ENCODE measurements at regions not wholly inside any gene's neighbourhood (a gene's known extent, or its start where the extent isn't known, plus 50 kb on each side); places are given as distances from the start of the nearest gene placed in this dataset.

- TF ChIP-seq GLIS3 (CRISPR knock-in tag; IDR thresholded peaks at IDR 0.05): no peak
- TF ChIP-seq ARNTL (CRISPR knock-in tag; IDR thresholded peaks at IDR 0.05; ENCODE audit: borderline replicate concordance, low read depth): no peak
- TF ChIP-seq CREB5 (CRISPR knock-in tag; IDR thresholded peaks at IDR 0.05; ENCODE audit: low read depth): no peak
- TF ChIP-seq TSHZ2 (CRISPR knock-in tag; IDR thresholded peaks at IDR 0.05): no peak
- TF ChIP-seq ZNF8 (CRISPR knock-in tag; IDR thresholded peaks at IDR 0.05): no peak
- no peak for TF ChIP-seq PPARA (CRISPR knock-in tag; IDR thresholded peaks at IDR 0.05; ENCODE audit: borderline replicate concordance)
- TF ChIP-seq ZNF70 (CRISPR knock-in tag; IDR thresholded peaks at IDR 0.05): no peak
- ATAC-seq: no peak
Observed at GRCh38 chr14:28895389-28895788, 128.8 kb downstream of the FOXG1 start.

- TF ChIP-seq PATZ1 (CRISPR knock-in tag; IDR thresholded peaks at IDR 0.05; ENCODE audit: borderline replicate concordance): no peak
- TF ChIP-seq CSDC2 (CRISPR knock-in tag; IDR thresholded peaks at IDR 0.05): no peak
- TF ChIP-seq OSR1 (CRISPR knock-in tag; IDR thresholded peaks at IDR 0.05): no peak
- no peak for ATAC-seq
Observed at GRCh38 chr14:28896337-28896736, 129.8 kb downstream of the FOXG1 start.

GRCh38 chr14:28901631-28902030, 135.0 kb downstream of the FOXG1 start:
- no peak for TF ChIP-seq ESRRG (CRISPR knock-in tag; IDR thresholded peaks at IDR 0.05)
- no peak for TF ChIP-seq CSDC2 (CRISPR knock-in tag; IDR thresholded peaks at IDR 0.05)
- no peak for TF ChIP-seq BACH2 (CRISPR knock-in tag; IDR thresholded peaks at IDR 0.05; ENCODE audit: borderline replicate concordance)
- TF ChIP-seq TOX (CRISPR knock-in tag; IDR thresholded peaks at IDR 0.05; ENCODE audit: borderline replicate concordance): no peak
- TF ChIP-seq ARNTL (CRISPR knock-in tag; IDR thresholded peaks at IDR 0.05; ENCODE audit: borderline replicate concordance, low read depth): no peak
- TF ChIP-seq TSHZ2 (CRISPR knock-in tag; IDR thresholded peaks at IDR 0.05): no peak
- no peak for TF ChIP-seq RARB (CRISPR knock-in tag; IDR thresholded peaks at IDR 0.05)
- TF ChIP-seq ZFP30 (CRISPR knock-in tag; IDR thresholded peaks at IDR 0.05): no peak
- TF ChIP-seq ISL1 (CRISPR knock-in tag; IDR thresholded peaks at IDR 0.05): no peak
- TF ChIP-seq GLIS3 (CRISPR knock-in tag; IDR thresholded peaks at IDR 0.05): no peak
- no peak for TF ChIP-seq ZFP3 (CRISPR knock-in tag; IDR thresholded peaks at IDR 0.05)
- no peak for TF ChIP-seq PATZ1 (CRISPR knock-in tag; IDR thresholded peaks at IDR 0.05; ENCODE audit: borderline replicate concordance)
- TF ChIP-seq CREB5 (CRISPR knock-in tag; IDR thresholded peaks at IDR 0.05; ENCODE audit: low read depth): no peak
- TF ChIP-seq POU6F1 (CRISPR knock-in tag; IDR thresholded peaks at IDR 0.05; ENCODE audit: borderline replicate concordance, low read depth): no peak
- no peak for TF ChIP-seq ZNF8 (CRISPR knock-in tag; IDR thresholded peaks at IDR 0.05)
- ATAC-seq: no peak
